ENCODE measurements at regions not wholly inside any gene's neighbourhood (a gene's known extent, or its start where the extent isn't known, plus 50 kb on each side); places are given as distances from the start of the nearest gene placed in this dataset.
"Not testable (repeated sequence)": the region's sequence is repeated elsewhere in the genome, so short reads cannot be mapped to it uniquely, and the experiment has no call there.

GRCh38 chr16:16624367-16624766 lies 245.4 kb downstream of the NPIPA7 start:
- not testable (repeated sequence) for DNase-seq (ENCODE audit: low read depth)

- DNase-seq (ENCODE audit: low read depth), result not testable (repeated sequence)
Observed at GRCh38 chr16:16625140-16625539, 246.2 kb downstream of the NPIPA7 start.

DNA sequence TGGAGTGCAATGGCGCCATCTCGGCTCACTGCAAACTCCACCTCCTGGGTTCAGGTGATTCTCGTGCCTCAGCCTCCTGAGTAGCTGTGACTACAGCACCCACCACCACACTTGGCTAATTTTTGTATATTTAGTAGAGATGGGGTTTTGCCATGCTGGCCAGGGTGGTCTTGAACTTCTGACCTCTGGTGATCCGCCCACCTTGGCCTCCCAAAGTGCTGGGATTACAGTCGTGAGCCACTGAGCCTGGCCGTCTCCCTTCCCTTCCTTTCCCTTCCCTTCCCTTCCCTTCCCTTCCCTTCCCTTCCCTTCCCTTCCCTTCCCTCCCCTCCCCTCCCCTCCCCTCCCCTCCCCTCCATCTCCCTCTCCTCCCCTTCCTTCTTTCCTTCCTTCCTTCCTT lies 248.9 kb downstream of the NPIPA7 start:
- DNase-seq (ENCODE audit: low read depth), result not testable (repeated sequence)

DNA sequence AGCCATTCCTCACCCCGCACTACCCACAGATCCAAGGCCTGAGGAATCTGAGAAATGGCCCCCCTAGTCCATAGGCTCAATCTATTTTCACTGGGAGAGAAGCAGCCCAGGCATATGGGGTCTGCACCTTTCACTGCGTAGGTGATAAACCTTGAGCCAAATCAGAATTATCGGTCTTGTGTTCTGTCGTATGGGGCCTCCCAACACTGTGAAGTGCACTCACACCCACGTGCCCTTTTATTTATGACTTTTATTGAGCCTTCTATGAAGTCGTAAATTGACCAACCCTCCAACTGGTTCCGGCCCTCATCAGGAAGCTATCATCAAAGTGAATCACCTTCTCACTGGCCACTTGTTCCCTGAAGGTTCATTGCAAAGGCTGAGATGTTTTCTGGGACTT lies 259.3 kb downstream of the NPIPA7 start:
- not testable (repeated sequence) for DNase-seq (ENCODE audit: low read depth)

DNA sequence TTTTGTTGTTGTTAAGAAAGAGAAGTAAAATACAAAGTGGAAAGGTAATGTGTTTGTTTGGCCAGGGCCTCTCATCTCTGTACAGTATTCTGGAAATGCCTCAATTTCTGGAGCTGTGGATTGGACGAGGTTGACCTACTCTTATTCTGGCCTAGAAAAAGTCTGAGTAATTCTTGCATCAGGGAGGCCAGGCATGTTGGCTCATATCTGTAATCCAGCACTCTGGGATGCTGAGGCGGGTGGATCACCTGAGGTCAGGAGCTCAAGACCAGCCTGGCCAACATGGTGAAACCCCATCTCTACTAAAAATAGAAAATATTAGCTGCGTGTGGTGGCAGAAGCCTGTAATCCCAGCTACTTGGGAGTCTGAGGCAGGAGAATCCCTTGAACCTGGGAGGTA lies 259.8 kb downstream of the NPIPA7 start:
- not testable (repeated sequence) for DNase-seq (ENCODE audit: low read depth)

DNA sequence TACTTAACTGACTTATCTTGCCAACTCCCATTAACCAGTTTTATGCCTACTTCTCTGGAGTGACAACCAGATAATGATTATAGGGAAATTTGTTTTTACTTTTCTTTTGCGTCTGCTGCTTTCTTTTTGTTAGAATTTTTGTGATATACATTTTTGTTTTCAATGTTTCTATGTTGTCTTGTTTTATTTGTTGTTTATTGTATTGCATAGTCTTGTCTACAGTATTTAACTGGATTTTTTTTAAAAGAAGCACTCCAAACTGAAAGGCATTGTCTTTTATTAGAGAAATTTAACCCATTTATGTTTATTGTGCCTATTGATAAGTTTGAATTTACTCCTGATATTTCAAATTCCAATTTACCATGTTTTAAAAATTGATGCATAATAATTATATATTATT lies 264.9 kb downstream of the NPIPA7 start:
- not testable (repeated sequence) for DNase-seq (ENCODE audit: low read depth)

- not testable (repeated sequence) for DNase-seq (ENCODE audit: low read depth)
Observed at GRCh38 chr16:16648002-16648401, 269.1 kb downstream of the NPIPA7 start.

- DNase-seq (ENCODE audit: low read depth), result not testable (repeated sequence)
Observed at GRCh38 chr16:16672180-16672812, 293.4 kb downstream of the NPIPA7 start.

DNA sequence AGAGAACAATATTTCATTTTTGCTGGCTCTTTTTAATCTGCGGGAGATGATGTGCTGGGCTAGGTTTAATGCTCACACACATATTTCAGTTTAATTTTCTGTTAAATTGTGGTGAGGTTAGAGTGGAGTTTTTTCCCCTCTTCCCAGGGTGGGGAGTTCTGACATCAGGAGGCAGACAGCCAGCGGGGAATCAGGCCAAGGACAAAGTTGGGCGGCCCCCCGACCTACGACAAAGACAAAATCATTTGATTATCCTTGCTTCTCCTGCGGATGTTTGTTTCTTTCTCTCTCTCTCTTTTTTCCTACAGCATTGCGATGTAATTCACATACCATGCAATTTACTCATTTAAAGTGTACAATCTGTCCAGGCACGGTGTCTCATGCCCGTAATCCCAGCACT lies 295.9 kb downstream of the NPIPA7 start:
- DNase-seq (ENCODE audit: low read depth), result not testable (repeated sequence)

DNA sequence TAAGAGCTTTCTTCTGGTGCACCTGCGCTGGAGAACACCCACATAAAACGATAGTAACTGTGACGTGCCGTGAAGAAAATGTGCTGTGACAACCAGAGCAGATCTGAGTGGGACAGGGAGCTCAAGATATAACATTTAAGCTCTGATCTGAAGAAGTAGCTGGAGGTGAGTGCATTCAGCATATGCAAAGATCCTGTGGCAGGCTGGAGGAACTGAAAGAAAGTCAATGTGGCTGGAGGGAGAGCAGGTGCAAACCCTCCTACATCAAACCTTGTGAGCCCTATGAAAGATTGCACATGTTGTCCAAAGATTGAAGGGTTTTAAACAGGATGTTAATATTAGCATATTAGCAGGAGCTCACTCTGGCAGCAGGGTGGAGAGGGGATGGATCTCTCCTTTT lies 342.9 kb downstream of the NPIPA7 start:
- not testable (repeated sequence) for DNase-seq (ENCODE audit: low read depth)

DNA sequence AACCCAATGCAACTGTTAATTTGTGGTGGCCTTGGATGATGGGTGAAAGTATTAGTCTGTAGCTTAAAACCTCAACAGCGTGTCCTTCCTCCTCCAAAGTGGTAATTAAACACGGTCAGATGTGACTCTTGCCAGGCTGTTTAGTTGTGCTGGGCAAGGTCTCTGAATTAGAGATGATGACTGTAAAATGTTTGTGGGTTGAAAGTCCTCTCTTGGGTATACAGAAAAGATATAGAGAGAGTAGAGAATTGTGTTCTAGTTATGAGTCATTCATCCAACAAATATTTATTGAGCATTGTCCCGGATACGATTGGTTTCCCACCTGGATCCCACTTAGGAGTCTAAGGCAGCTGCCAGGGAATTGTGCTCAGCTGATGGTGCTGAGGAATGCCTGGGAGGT lies 343.7 kb downstream of the NPIPA7 start:
- not testable (repeated sequence) for DNase-seq (ENCODE audit: low read depth)

- DNase-seq (ENCODE audit: low read depth), result not testable (repeated sequence)
Observed at GRCh38 chr16:16723819-16724519, 345.0 kb downstream of the NPIPA7 start.

DNA sequence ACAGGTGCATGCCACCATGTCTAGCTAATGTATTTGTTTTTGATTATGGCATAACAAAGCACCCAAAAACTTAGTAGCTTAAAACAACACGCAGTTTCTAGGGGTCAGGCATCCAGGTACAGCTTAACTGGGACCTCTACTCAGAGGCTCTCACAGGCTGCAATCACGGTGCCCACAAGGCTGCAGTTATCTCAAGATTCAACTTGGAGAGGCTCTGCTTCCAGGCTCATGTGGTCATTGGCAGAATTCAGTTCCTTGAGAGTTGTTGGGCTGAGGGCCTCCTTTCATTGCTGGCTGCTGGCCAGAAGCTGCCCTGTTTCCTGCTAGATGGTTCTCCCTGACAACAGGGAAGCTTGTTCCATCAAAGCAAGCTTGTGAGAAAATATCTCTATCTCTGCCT lies 348.1 kb downstream of the NPIPA7 start:
- DNase-seq (ENCODE audit: low read depth), result not testable (repeated sequence)

DNA sequence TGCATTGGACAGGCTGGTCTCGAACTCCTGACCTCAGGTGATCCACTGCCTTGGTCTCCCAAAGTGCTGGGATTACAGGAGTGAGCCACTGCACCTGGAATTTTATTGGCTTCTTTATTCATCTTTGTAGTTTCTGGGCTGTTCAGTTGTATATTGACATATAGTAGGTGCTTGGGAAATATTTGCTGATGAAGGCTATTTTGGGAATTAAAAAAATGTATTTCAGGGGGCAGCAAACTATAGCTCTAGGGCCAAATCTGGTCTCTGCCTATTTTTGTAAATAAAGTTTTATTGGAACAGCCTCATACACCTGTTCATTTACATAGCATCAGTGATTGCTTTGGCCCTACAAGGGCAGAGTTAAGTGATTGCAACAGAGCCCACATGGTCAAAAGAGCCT lies 363.6 kb downstream of the NPIPA7 start:
- DNase-seq (ENCODE audit: low read depth), result not testable (repeated sequence)

GRCh38 chr16:16754992-16755667 lies 376.2 kb downstream of the NPIPA7 start:
- not testable (repeated sequence) for DNase-seq (ENCODE audit: low read depth)

- no peak for DNase-seq (ENCODE audit: low read depth)
Observed at GRCh38 chr16:16763449-16763848, 384.5 kb downstream of the NPIPA7 start.

DNA sequence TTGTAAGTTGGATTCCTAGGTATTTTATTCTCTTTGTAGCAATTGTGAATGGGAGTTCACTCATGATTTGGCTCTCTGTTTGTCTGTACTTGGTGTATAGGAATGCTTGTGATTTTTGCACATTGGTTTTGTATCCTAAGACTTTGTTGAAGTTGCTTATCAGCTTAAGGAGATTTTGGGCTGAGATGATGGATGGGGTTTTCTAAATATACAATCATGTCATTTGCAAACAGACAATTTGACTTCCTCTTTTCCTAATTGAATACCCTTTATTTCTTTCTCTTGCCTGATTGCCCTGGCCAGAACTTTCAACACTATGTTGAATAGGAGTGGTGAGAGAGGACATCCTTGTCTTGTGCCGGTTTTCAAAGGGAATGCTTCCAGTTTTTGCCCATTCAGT lies 391.8 kb downstream of the NPIPA7 start:
- not testable (repeated sequence) for DNase-seq (ENCODE audit: low read depth)

GRCh38 chr16:16774389-16774788 lies 395.4 kb downstream of the NPIPA7 start:
- DNase-seq (ENCODE audit: low read depth), result no peak

DNA sequence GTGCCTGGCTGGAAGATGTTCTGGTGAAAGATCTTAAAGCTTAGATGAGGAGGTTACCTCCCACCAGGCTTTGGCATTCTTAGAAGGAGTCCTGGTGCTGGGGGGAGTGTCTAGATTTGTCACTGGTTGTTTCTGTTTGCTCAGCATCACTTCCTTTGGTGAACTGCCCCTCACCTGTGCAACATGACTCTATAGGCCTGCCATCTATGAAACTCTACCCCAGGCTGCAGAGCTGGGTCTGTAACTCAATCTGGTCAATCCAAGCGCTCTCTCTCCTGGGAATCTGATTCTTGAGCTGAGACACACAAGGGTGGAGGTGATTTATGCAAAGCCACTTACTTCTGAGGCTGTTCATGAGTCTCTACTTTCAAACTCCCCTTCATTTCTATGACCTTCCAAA lies 399.4 kb downstream of the NPIPA7 start:
- DNase-seq (ENCODE audit: low read depth), result no peak

DNA sequence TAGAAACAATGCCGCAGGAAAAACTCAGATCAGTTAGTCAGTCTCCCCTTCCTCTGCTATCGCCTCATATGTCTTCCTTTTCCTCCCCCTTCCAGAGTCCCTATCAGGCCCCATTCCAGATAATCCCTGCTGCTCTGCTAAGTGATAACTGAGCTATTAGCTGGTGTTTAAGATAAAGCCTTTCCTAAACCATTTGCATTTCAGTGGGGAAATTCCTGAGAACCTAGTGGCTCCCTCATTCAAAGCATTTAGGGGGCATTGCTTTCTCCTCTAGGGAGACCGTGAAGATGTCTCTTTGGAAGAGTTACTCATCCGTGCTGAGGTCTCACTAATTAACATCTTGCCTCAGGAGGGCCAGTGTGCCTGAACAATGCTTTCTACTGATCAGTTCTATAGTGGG lies 401.6 kb downstream of the NPIPA7 start:
- no peak for DNase-seq (ENCODE audit: low read depth)

DNA sequence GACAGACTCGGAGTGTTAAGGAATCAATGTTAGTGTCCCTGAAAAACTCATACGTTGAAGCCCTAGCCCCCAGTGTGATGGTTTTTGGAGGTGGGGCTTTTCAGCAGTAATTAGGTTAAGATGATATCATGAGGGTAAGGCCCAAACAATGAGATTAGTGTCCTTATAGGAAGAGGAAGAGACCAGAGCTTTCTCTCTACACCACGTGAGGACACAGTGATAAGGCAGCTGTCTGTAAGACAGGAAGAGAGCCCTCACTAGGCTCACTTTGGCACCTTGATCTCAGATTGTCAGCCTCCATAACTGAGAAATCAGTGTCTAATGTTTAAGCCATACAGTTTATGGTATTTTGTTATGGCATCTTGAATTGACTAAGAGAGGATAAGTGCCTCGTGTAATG lies 403.2 kb downstream of the NPIPA7 start:
- DNase-seq (ENCODE audit: low read depth), result no peak

- DNase-seq (ENCODE audit: low read depth), result no peak
Observed at GRCh38 chr16:16788004-16788403, 409.1 kb downstream of the NPIPA7 start.

DNA sequence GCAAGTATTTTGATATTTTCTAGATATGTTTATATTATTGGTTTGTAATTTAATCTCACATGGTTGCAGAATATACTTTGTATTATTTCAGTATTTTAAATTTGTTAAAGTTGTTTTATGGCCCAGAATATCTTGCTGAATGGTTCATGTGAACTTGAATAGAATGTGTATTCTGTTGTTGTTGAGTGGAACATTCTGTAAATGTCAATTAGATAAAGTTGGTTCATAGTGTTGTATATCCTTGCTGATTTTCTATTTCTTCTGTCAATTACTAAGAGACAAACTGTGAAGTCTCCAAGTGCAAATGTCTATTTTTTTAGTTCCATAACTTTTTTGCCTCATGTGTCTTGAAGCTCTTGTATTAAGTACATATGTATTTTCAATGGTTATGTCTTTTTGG lies 411.7 kb downstream of the NPIPA7 start:
- no peak for DNase-seq (ENCODE audit: low read depth)
